Nephron progenitor cell (in vitro differentiated cells): ENCODE measurements at regions not wholly inside any gene's neighbourhood (a gene's known extent, or its start where the extent isn't known, plus 50 kb on each side); places are given as distances from the start of the nearest gene placed in this dataset.
"Not testable (repeated sequence)": the region's sequence is repeated elsewhere in the genome, so short reads cannot be mapped to it uniquely, and the experiment has no call there.

ENCODE experiments used
- DNase-seq: peaks from one replicate; pipeline ENCODE4 v3.0.0; 2021
- H3K27ac Mint-ChIP-seq: 2 replicates; pipeline ENCODE4 v1.8.0; 2021; ENCODE audit warnings: mild to moderate bottlenecking, moderate library complexity, mixed read lengths
- H3K27me3 Mint-ChIP-seq: 2 replicates; pipeline ENCODE4 v1.8.0; 2021; ENCODE audit warnings: mild to moderate bottlenecking, low read depth, mixed read lengths; ENCODE audit not compliant: poor library complexity
- H3K36me3 Mint-ChIP-seq: 2 replicates; pipeline ENCODE4 v1.8.0; 2021; ENCODE audit warnings: low read depth, mixed read lengths
- H3K4me1 Mint-ChIP-seq: 2 replicates; pipeline ENCODE4 v1.8.0; 2021; ENCODE audit warnings: mixed read lengths
- H3K4me3 Mint-ChIP-seq: 2 replicates; pipeline ENCODE4 v1.8.0; 2021; ENCODE audit warnings: mild to moderate bottlenecking, moderate library complexity, mixed read lengths
- H3K9me3 Mint-ChIP-seq: 2 replicates; pipeline ENCODE4 v1.8.0; 2021; ENCODE audit warnings: mild to moderate bottlenecking, moderate library complexity, mixed read lengths
- CTCF ChIP-seq: fragments of 200-600 bp; sonication (generic); IDR thresholded peaks from 2 replicates; pipeline ENCODE4 v1.5.0; 2021; ENCODE audit warnings: antibody characterized with exemption

- Mint-ChIP-seq H3K4me1 (peaks cover 90% of the 10 kb centered on the region), H3K4me3 (no peak overlapping the region), H3K27ac (no peak overlapping the region), H3K27me3 (peaks cover 2% of the 10 kb centered on the region), H3K36me3 (no peaks in the 10 kb centered on the region), H3K9me3 (peaks cover 5% of the 10 kb centered on the region)
- no peak for DNase-seq
- no peak for TF ChIP-seq CTCF
Observed at GRCh38 chr9:134548618-134549017, 93.0 kb upstream of the COL5A1 start.

GRCh38 chr9:134549336-134549735 is 92.3 kb upstream of the COL5A1 start:
- no peak for TF ChIP-seq CTCF
- Mint-ChIP-seq H3K4me1 (peaks cover 90% of the 10 kb centered on the region), H3K27ac (no peak overlapping the region), H3K4me3 (no peak overlapping the region), H3K9me3 (peaks cover 5% of the 10 kb centered on the region), H3K27me3 (peaks cover 2% of the 10 kb centered on the region), H3K36me3 (no peaks in the 10 kb centered on the region)
- DNase-seq = no peak

GRCh38 chr9:134550081-134550480 is 91.5 kb upstream of the COL5A1 start:
- H3K4me1 Mint-ChIP-seq = peaks cover 90% of the 10 kb centered on the region
- not testable (repeated sequence) for DNase-seq, H3K36me3 Mint-ChIP-seq, H3K4me3 Mint-ChIP-seq, H3K27ac Mint-ChIP-seq, H3K27me3 Mint-ChIP-seq, H3K9me3 Mint-ChIP-seq

GRCh38 chr9:134550584-134550983 is 91.0 kb upstream of the COL5A1 start:
- DNase-seq = no peak
- peaks cover 5% of the 10 kb centered on the region for H3K9me3 Mint-ChIP-seq
- peaks cover 6% of the 10 kb centered on the region for H3K27me3 Mint-ChIP-seq
- peaks cover 90% of the 10 kb centered on the region for H3K4me1 Mint-ChIP-seq
- H3K36me3 Mint-ChIP-seq = no peaks in the 10 kb centered on the region
- H3K4me3 Mint-ChIP-seq = no peak overlapping the region
- H3K27ac Mint-ChIP-seq = peak overlapping the region; percentile 62
- no peak for TF ChIP-seq CTCF

GRCh38 chr9:134551176-134551575 is 90.4 kb upstream of the COL5A1 start:
- Mint-ChIP-seq H3K4me1 (peaks cover 84% of the 10 kb centered on the region), H3K4me3 (no peak overlapping the region), H3K9me3 (peaks cover 5% of the 10 kb centered on the region), H3K27ac (no peak overlapping the region), H3K27me3 (peaks cover 6% of the 10 kb centered on the region), H3K36me3 (no peaks in the 10 kb centered on the region)
- TF ChIP-seq CTCF = no peak
- no peak for DNase-seq

GRCh38 chr9:134551644-134552348 is 89.8 kb upstream of the COL5A1 start:
- no peaks in the 10 kb centered on the region for H3K36me3 Mint-ChIP-seq
- peaks cover 78% of the 10 kb centered on the region for H3K4me1 Mint-ChIP-seq
- peak overlapping the region; percentile 66 for H3K27ac Mint-ChIP-seq

More at GRCh38 chr9:134551644-134552348, 89.8 kb upstream of the COL5A1 start:
- no peak for TF ChIP-seq CTCF
- Mint-ChIP-seq H3K27me3 (peaks cover 6% of the 10 kb centered on the region), H3K4me3 (no peak overlapping the region), H3K9me3 (peaks cover 5% of the 10 kb centered on the region)
- DNase-seq = no peak
